ENCODE measurements at regions not wholly inside any gene's neighbourhood (a gene's known extent, or its start where the extent isn't known, plus 50 kb on each side); places are given as distances from the start of the nearest gene placed in this dataset.

GRCh38 chr15:95027981-95028380 is 796.6 kb downstream of the MCTP2 start:
- TF ChIP-seq, protein P1, sequence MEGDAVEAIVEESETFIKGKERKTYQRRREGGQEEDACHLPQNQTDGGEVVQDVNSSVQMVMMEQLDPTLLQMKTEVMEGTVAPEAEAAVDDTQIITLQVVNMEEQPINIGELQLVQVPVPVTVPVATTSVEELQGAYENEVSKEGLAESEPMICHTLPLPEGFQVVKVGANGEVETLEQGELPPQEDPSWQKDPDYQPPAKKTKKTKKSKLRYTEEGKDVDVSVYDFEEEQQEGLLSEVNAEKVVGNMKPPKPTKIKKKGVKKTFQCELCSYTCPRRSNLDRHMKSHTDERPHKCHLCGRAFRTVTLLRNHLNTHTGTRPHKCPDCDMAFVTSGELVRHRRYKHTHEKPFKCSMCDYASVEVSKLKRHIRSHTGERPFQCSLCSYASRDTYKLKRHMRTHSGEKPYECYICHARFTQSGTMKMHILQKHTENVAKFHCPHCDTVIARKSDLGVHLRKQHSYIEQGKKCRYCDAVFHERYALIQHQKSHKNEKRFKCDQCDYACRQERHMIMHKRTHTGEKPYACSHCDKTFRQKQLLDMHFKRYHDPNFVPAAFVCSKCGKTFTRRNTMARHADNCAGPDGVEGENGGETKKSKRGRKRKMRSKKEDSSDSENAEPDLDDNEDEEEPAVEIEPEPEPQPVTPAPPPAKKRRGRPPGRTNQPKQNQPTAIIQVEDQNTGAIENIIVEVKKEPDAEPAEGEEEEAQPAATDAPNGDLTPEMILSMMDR (IDR thresholded peaks at IDR 0.05; ENCODE audit: low read length), result no peak
- TF ChIP-seq EZH2phosphoT487 (IDR thresholded peaks at IDR 0.05; ENCODE audit: low read length) (no peak), EZH2 (optimal IDR thresholded peaks at IDR 0.05; ENCODE audit: low read depth, low read length) (no peak)
- no peak overlapping the region for H2AFZ ChIP-seq (ENCODE audit: low read length)
- no peaks in the 10 kb centered on the region for H3K9me2 ChIP-seq (replicated peaks; ENCODE audit: insufficient read depth, low read length)
- no peaks in the 10 kb centered on the region for H3K36me3 ChIP-seq (replicated peaks; ENCODE audit: insufficient read depth, low read length)
- H3K4me2 ChIP-seq (ENCODE audit: low read depth, low read length), result no peak overlapping the region
- no peaks in the 10 kb centered on the region for H3K9me3 ChIP-seq (replicated peaks; ENCODE audit: insufficient read depth, low read length)
- no peaks in the 10 kb centered on the region for H4K20me1 ChIP-seq (ENCODE audit: insufficient read depth, low read length)
- no peaks in the 10 kb centered on the region for H3F3A ChIP-seq (ENCODE audit: insufficient read depth, low read length)
- no peak overlapping the region for H3K9ac ChIP-seq (ENCODE audit: low read length)
- H3K27ac ChIP-seq (ENCODE audit: low read length), result no peak overlapping the region
- no peak for DNase-seq
- no peaks in the 10 kb centered on the region for H3K79me2 ChIP-seq (ENCODE audit: low read length)
- no peak overlapping the region for H3K4me3 ChIP-seq (ENCODE audit: low read length)
- no peaks in the 10 kb centered on the region for H3K4me1 ChIP-seq (ENCODE audit: low read length)
- no peaks in the 10 kb centered on the region for H3K27me3 ChIP-seq (replicated peaks; ENCODE audit: insufficient read depth, low read length)

GRCh38 chr15:95032156-95032555 is 800.8 kb downstream of the MCTP2 start:
- H3K4me2 ChIP-seq (ENCODE audit: low read depth, low read length), result no peak overlapping the region

GRCh38 chr15:95035106-95035505 is 803.7 kb downstream of the MCTP2 start:
- Histone ChIP-seq H3K4me1 (ENCODE audit: low read length) (no peaks in the 10 kb centered on the region), H4K20me1 (ENCODE audit: insufficient read depth, low read length) (no peaks in the 10 kb centered on the region), H3K36me3 (replicated peaks; ENCODE audit: insufficient read depth, low read length) (no peaks in the 10 kb centered on the region), H3F3A (ENCODE audit: insufficient read depth, low read length) (no peaks in the 10 kb centered on the region), H3K4me3 (ENCODE audit: low read length) (no peak overlapping the region), H2AFZ (ENCODE audit: low read length) (no peak overlapping the region), H3K79me2 (ENCODE audit: low read length) (no peaks in the 10 kb centered on the region), H3K9me3 (replicated peaks; ENCODE audit: insufficient read depth, low read length) (no peaks in the 10 kb centered on the region), H3K9me2 (replicated peaks; ENCODE audit: insufficient read depth, low read length) (no peaks in the 10 kb centered on the region), H3K9ac (ENCODE audit: low read length) (no peak overlapping the region), H3K27ac (ENCODE audit: low read length) (no peak overlapping the region), H3K4me2 (ENCODE audit: low read depth, low read length) (no peak overlapping the region), H3K27me3 (replicated peaks; ENCODE audit: insufficient read depth, low read length) (no peaks in the 10 kb centered on the region)
- DNase-seq, result no peak
- TF ChIP-seq EZH2 (optimal IDR thresholded peaks at IDR 0.05; ENCODE audit: low read depth, low read length) (no peak), EZH2phosphoT487 (IDR thresholded peaks at IDR 0.05; ENCODE audit: low read length) (no peak)
- TF ChIP-seq, protein P1 (IDR thresholded peaks at IDR 0.05; ENCODE audit: low read length), result no peak

More at GRCh38 chr15:95032156-95032555, 800.8 kb downstream of the MCTP2 start:
- no peaks in the 10 kb centered on the region for H3K36me3 ChIP-seq (replicated peaks; ENCODE audit: insufficient read depth, low read length)
- no peak overlapping the region for H3K27ac ChIP-seq (ENCODE audit: low read length)
- TF ChIP-seq EZH2 (optimal IDR thresholded peaks at IDR 0.05; ENCODE audit: low read depth, low read length) (no peak), EZH2phosphoT487 (IDR thresholded peaks at IDR 0.05; ENCODE audit: low read length) (no peak)
- TF ChIP-seq, protein P1 (IDR thresholded peaks at IDR 0.05; ENCODE audit: low read length), result no peak
- no peak for DNase-seq
- no peaks in the 10 kb centered on the region for H3K4me1 ChIP-seq (ENCODE audit: low read length)
- no peaks in the 10 kb centered on the region for H3K9me3 ChIP-seq (replicated peaks; ENCODE audit: insufficient read depth, low read length)
- no peaks in the 10 kb centered on the region for H3K79me2 ChIP-seq (ENCODE audit: low read length)
- H4K20me1 ChIP-seq (ENCODE audit: insufficient read depth, low read length), result no peaks in the 10 kb centered on the region
- no peaks in the 10 kb centered on the region for H3K27me3 ChIP-seq (replicated peaks; ENCODE audit: insufficient read depth, low read length)
- H3K9me2 ChIP-seq (replicated peaks; ENCODE audit: insufficient read depth, low read length), result no peaks in the 10 kb centered on the region
- H2AFZ ChIP-seq (ENCODE audit: low read length), result no peak overlapping the region
- no peak overlapping the region for H3K4me3 ChIP-seq (ENCODE audit: low read length)
- H3F3A ChIP-seq (ENCODE audit: insufficient read depth, low read length), result no peaks in the 10 kb centered on the region
- no peak overlapping the region for H3K9ac ChIP-seq (ENCODE audit: low read length)

Measured in MM.1S (cell line).